RWPE1 (cell line): ENCODE measurements at regions not wholly inside any gene's neighbourhood (a gene's known extent, or its start where the extent isn't known, plus 50 kb on each side); places are given as distances from the start of the nearest gene placed in this dataset.

ENCODE experiments used
- CTCF ChIA-PET: fragments of 350-600 bp; sonication (Branson Sonifier 250); formaldehyde crosslinking; extraction: SDS; loops from one replicate; lab custom pipeline; 2021; lab: Yijun Ruan, JAX
- POLR2A ChIA-PET: fragments of 400-600 bp; formaldehyde crosslinking; extraction: SDS; loops from one replicate; lab custom pipeline; 2020; ENCODE audit warnings: antibody characterized with exemption; ENCODE audit not compliant: low non-redundant PET; lab: Yijun Ruan, JAX
- DNase-seq: peaks from one replicate; pipeline ENCODE4 v3.0.0; 2012; ENCODE audit warnings: low spot score
- H3K27ac ChIP-seq: fragments of 450-650 bp; 2 replicates; pipeline ENCODE4 v1.5.1; 2017
- TF ChIP-seq, protein P1 (sequence below): fragments of 450-650 bp; conservative IDR thresholded peaks from 2 replicates; pipeline ENCODE4 v1.5.1; 2017; ENCODE audit warnings: low read depth, mild to moderate bottlenecking

DNA sequence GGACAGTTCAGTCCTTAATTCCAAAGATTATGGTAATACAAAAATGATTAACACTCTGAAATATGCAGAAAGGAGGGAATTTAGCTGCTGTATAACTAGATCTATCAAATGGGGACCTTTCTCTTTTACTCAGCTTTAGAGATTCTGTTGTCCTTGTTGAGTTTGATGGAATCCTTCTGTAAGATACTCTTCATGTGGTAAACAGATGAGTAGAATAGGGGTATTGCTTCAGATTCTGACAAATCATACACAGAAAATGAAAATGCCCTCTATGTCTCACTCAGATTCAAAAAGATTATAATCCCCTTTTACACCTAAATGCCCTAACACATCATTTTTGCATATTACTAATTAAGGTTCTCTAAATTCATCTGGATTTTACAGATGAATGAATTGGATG, 50.7 kb downstream of the ARHGAP35 start:
- no peak for DNase-seq
- H3K27ac ChIP-seq, result no peak overlapping the region
- ChIA-PET CTCF (no interaction called here), POLR2A (no interaction called here)
- TF ChIP-seq, protein P1, sequence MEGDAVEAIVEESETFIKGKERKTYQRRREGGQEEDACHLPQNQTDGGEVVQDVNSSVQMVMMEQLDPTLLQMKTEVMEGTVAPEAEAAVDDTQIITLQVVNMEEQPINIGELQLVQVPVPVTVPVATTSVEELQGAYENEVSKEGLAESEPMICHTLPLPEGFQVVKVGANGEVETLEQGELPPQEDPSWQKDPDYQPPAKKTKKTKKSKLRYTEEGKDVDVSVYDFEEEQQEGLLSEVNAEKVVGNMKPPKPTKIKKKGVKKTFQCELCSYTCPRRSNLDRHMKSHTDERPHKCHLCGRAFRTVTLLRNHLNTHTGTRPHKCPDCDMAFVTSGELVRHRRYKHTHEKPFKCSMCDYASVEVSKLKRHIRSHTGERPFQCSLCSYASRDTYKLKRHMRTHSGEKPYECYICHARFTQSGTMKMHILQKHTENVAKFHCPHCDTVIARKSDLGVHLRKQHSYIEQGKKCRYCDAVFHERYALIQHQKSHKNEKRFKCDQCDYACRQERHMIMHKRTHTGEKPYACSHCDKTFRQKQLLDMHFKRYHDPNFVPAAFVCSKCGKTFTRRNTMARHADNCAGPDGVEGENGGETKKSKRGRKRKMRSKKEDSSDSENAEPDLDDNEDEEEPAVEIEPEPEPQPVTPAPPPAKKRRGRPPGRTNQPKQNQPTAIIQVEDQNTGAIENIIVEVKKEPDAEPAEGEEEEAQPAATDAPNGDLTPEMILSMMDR, result no peak

DNA sequence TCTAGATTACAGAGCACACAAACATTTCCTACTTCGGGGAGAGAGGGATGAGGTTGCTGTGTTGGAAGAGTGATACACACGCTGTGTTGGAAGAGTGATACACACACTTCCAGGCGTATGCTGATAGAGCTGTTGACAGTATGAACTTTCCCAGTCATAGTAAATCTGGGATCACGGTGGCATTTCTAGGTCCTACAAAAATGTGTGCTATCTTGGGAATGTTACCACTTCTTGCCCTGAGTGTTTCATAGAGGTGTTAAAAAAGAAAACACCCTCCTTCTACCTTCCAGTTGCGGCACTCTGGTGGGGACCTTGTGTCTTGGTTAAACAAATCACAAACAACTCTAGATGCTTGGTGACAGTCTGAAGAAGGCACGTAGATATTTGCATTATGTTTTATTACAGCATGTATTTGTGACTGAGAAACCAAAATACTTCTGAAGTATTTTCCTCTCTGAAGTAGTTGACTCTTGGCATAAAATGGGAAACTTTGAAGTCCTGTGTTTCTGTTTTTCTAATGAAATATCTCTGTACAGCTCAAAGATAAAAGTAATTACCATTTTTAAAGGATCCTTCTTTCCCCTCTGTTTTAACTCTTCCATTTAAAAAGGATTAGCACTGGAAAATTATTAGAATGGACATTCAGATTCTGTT, 52.5 kb downstream of the ARHGAP35 start:
- ChIA-PET POLR2A (no interaction called here), CTCF (interaction anchor here (0.6 kb wide), 1 partner anchor 41 kb away, joined by 3 read pairs; no protein-coding TSS in a partner anchor)
- no peak overlapping the region for H3K27ac ChIP-seq
- DNase-seq, result no peak
- TF ChIP-seq, protein P1, result no peak

DNA sequence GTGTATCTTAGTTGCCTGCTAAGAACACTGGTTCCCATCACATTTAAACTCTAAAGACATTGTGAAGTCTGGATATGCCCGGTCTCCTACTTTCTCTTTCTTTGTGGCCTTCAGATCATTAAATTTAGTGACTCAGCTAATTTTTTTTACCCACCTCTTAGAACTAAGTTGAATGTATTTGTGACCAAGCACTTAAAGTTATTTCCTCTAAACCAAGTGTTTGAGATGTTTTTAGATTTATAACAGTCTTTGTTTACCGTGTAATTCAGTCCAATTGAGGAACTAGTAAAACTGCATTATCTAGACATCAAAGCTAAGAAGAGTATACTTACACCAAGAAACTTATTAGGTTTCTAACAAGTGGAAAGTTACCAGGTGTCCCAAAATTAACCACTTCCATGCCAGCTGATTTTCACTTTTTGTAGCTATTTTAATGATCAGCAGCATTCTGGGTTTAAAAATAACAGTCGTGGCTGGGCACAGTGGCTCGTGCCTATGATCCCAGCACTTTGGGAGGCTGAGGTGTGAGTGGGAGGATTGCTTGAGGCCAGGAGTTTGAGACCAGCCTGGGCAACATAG, 53.1 kb downstream of the ARHGAP35 start:
- no peak for DNase-seq
- no peak overlapping the region for H3K27ac ChIP-seq
- ChIA-PET POLR2A (no interaction called here), CTCF (interaction anchor here (0.5 to 0.8 kb wide), 2 partner anchors 11 to 58 kb away, joined by 3 read pairs; no protein-coding TSS in a partner anchor)
- TF ChIP-seq, protein P1, result no peak

DNA sequence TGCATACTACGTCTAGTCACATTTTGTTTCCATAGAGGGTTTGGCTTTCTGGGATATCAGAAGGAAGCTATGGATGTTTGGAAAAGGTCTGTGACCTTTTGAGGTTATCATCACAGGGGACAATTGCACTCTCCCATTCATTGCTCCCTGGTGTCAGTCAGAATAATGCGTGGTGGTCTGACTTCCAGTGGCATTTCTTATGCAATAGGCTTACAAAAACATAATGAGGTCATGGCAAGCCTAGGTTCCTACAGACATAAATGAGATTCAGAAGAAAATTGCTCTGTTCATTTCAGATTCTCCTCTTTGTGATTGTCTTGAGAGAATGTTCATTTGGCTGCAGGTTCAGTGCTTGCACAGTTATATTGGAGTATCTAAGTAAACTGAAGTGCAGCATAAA, 54.6 kb downstream of the ARHGAP35 start:
- DNase-seq, result no peak
- TF ChIP-seq, protein P1, result no peak
- ChIA-PET CTCF (no interaction called here), POLR2A (no interaction called here)
- no peak overlapping the region for H3K27ac ChIP-seq

DNA sequence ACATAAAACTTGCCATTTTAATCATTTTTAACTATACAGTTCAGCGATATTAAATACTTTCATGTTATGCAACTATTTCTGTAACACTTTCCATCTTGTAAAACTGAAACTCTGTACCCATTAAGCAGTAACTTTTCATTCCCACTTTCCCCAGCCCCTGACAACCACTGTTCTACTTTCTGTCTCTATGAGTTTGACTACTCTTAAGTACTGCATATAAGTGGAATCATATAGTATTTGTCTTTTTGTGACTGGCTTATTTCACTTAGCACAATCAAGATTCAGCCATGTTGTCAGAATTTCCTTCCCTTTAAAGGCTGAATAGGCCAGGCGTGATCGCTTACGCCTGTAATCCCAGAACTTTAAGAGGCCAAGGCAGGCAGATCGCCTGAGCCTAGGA, 56.2 kb downstream of the ARHGAP35 start:
- no peak overlapping the region for H3K27ac ChIP-seq
- no peak for DNase-seq
- ChIA-PET CTCF (no interaction called here), POLR2A (no interaction called here)
- TF ChIP-seq, protein P1, result no peak

DNA sequence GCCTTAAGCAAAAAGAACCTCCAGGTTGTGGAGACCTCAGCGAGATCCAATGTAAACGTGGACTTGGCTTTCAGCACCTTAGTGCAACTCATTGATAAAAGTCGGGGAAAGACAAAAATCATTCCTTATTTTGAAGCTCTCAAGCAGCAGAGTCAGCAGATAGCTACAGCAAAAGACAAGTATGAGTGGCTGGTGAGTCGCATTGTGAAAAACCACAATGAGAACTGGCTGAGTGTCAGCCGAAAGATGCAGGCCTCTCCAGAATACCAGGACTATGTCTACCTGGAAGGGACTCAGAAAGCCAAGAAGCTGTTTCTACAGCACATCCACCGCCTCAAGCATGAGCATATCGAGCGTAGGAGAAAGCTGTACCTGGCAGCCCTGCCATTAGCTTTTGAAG, 58.5 kb downstream of the ARHGAP35 start:
- no peak overlapping the region for H3K27ac ChIP-seq
- TF ChIP-seq, protein P1, result no peak
- ChIA-PET POLR2A (no interaction called here), CTCF (interaction anchor here (0.5 to 0.6 kb wide), 3 partner anchors 21 to 457 kb away, joined by 3 to 4 read pairs (median 3); no protein-coding TSS in a partner anchor)
- DNase-seq, result no peak
